MM.1S (cell line): ENCODE measurements at regions not wholly inside any gene's neighbourhood (a gene's known extent, or its start where the extent isn't known, plus 50 kb on each side); places are given as distances from the start of the nearest gene placed in this dataset.

Experiments
- CTCF ChIP-seq: fragments of 300-600 bp; sonication (generic); IDR thresholded peaks from 2 replicates; pipeline ENCODE4 v1.5.1; 2016; ENCODE audit warnings: antibody characterized with exemption, low read length, mixed read lengths
- EZH2 ChIP-seq: fragments of 300-600 bp; sonication (generic); optimal IDR thresholded peaks from 2 replicates; pipeline ENCODE3; 2017; ENCODE audit warnings: low read depth, mild to moderate bottlenecking, antibody characterized with exemption, low read length, mixed read lengths
- EZH2phosphoT487 ChIP-seq: fragments of 300-600 bp; sonication (generic); IDR thresholded peaks from 2 replicates; pipeline ENCODE4 v1.6.1; 2018; ENCODE audit warnings: antibody characterized with exemption, low read length

GRCh38 chr6:104540743-104541142, 319.0 kb downstream of the HACE1 start:
- TF ChIP-seq CTCF (no peak), EZH2 (no peak), EZH2phosphoT487 (no peak)
